ENCODE measurements at regions not wholly inside any gene's neighbourhood (a gene's known extent, or its start where the extent isn't known, plus 50 kb on each side); places are given as distances from the start of the nearest gene placed in this dataset.
A peak's percentile ranks its signal among the peaks of the same experiment; 100 is the strongest.

GRCh38 chr22:20654343-20655208 lies 119.3 kb upstream of the SERPIND1 start:
- Histone ChIP-seq H3K27ac (no peak overlapping the region), H3K4me1 (no peaks in the 10 kb centered on the region), H3K27me3 (no peaks in the 10 kb centered on the region), H3K4me3 (no peak overlapping the region), H3K9me3 (no peaks in the 10 kb centered on the region), H3K36me3 (no peaks in the 10 kb centered on the region)
- intact Hi-C loops (cut with DNase I): no loop called here
- no peak for FAIRE-seq
- DNase-seq: peak in 1 of 6 donors; percentile 32
- no peak for TF ChIP-seq CTCF (IDR thresholded peaks at IDR 0.05)
- 85% methylated on average over 20 of the region's 20 CpGs for WGBS, 2 donors
- ATAC-seq: no peak

DNA sequence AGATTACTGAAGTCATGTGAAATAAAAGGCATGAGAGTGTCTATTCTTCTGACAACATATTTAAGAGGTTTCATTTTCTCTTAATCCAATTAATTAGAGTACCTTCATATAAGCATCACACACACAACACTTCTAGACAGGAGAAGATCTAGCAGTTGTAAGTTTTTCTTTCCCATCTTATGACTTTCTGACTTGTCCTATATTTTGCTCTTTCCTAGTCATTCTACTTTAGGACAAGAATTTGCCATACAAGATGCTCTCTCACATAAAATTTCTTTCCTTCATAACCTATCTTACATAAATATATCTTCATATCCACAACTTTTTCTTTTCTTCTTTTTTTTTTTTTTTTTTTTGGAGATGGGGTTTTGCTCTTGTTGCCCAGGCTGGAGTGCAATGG lies 118.3 kb upstream of the SERPIND1 start:
- FAIRE-seq (no peak), ATAC-seq (no peak), DNase-seq (no peak)
- Histone ChIP-seq H3K4me3 (no peak overlapping the region), H3K27me3 (peaks cover 0 to 4% (median 0%) of the 10 kb centered on the region in 4 donors), H3K36me3 (no peaks in the 10 kb centered on the region), H3K27ac (no peak overlapping the region), H3K4me1 (no peaks in the 10 kb centered on the region), H3K9me3 (no peaks in the 10 kb centered on the region)
- no peak for TF ChIP-seq CTCF (IDR thresholded peaks at IDR 0.05)
- intact Hi-C loops (cut with DNase I): no loop called here

GRCh38 chr22:20656516-20656901 lies 117.4 kb upstream of the SERPIND1 start:
- Histone ChIP-seq H3K27me3 (peaks cover 0 to 7% (median 0%) of the 10 kb centered on the region in 4 donors), H3K4me3 (no peak overlapping the region), H3K9me3 (no peaks in the 10 kb centered on the region), H3K27ac (no peak overlapping the region), H3K4me1 (no peaks in the 10 kb centered on the region), H3K36me3 (no peaks in the 10 kb centered on the region)
- ATAC-seq (no peak), DNase-seq (no peak), FAIRE-seq (no peak)
- TF ChIP-seq CTCF (IDR thresholded peaks at IDR 0.05): no peak
- 89 to 90% methylated on average over 12 of the region's 12 CpGs for WGBS, 2 donors
- intact Hi-C loops (cut with DNase I): no loop called here

DNA sequence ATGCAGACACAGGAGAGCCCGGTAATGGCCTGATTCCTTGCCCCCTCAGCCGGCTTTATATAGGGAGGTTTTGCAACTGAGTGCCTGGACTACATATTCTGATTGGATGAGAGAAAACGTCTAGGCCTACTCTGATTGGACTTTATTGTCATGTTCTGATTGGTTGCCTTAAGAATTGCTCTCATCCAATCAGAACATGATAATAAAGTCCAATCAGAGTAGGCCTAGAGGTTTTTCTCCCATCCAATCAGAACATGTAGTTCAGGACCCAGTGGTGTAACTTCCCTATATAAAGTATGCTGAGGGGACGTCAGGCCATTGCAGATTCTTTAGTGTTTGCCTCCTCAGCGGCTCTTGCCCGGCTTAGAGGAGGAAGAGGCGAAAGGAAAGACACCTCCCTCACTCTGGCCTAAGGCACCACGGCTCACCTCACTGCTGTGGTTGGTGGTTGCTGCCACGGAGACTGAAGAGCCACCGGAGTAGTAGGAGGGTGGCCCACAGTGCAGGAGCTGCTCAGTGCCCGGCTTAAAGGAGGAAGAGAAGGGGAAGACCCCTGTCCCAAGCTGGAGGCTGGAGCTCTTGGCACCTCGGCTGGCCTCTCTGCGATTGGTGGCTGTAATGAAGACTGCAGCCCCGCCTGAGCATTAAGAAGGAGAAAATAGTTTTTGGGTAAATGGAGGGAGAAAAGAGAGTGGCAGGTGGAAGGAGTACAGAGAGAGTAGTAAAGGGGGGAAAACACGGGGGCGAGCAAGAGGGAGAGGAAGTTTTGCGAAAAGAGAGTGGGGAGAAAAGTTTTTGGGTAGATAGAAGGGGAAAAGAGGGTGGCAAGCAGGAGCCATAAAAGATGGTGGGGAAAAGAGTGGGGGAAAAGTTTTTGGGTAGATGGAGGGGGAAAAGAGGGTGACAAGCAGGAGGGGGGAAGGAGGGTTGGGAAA lies 116.7 kb upstream of the SERPIND1 start:
- Histone ChIP-seq H3K27me3 (peaks cover 0 to 7% (median 0%) of the 10 kb centered on the region in 4 donors), H3K27ac (no peak overlapping the region), H3K4me1 (no peaks in the 10 kb centered on the region), H3K9me3 (no peaks in the 10 kb centered on the region), H3K4me3 (no peak overlapping the region), H3K36me3 (no peaks in the 10 kb centered on the region)
- FAIRE-seq (no peak), ATAC-seq (no peak), DNase-seq (no peak)
- no peak for TF ChIP-seq CTCF (IDR thresholded peaks at IDR 0.05)
- 83% methylated on average over 17 of the region's 17 CpGs for WGBS, 2 donors
- intact Hi-C loops (cut with DNase I): no loop called here

Measured in pancreas (tissue), 10 donors.